ENCODE measurements at regions not wholly inside any gene's neighbourhood (a gene's known extent, or its start where the extent isn't known, plus 50 kb on each side); places are given as distances from the start of the nearest gene placed in this dataset.
A peak's percentile ranks its signal among the peaks of the same experiment; 100 is the strongest.

DNA sequence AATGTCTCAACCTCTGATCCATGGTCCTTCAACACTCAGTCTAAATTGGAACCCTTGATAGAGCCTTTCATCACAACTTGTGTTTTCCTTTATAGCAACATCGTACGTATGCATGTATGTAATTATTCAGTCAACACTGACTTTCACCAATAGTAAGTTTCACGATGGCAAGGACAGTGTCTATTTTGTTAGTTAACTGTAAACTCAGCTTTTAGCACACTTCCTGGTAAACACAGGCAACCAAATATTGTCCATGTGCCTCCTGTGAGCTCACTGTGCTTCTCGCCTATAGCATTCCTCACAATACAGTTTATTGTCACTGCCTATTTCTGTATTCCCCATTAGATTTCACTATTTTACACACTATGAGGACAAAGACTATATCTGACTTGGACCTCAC is 323.1 kb downstream of the DEPDC1B start:
- Histone ChIP-seq H3K27me3 (no peaks in the 10 kb centered on the region), H3K4me2 (no peak overlapping the region), H3K4me1 (ENCODE audit: insufficient read depth) (no peaks in the 10 kb centered on the region), H3K79me2 (no peaks in the 10 kb centered on the region), H3K9me2 (replicated peaks; ENCODE audit: insufficient read depth) (no peaks in the 10 kb centered on the region), H3K9me3 (ENCODE audit: low read depth) (no peaks in the 10 kb centered on the region), H2AFZ (no peak overlapping the region), H3K27ac (no peak overlapping the region), H3K36me3 (replicated peaks; ENCODE audit: insufficient read depth, low read depth) (no peaks in the 10 kb centered on the region), H4K20me1 (ENCODE audit: insufficient read depth, poor library complexity, severe bottlenecking) (no peaks in the 10 kb centered on the region), H3K4me3 (no peak overlapping the region)
- no peak for TF ChIP-seq EZH2 (IDR thresholded peaks at IDR 0.05; ENCODE audit: borderline replicate concordance)
- WGBS (ENCODE audit: low lambda C conversion rate, missing lambda C conversion rate): 90% methylated on average over 4 of the region's 4 CpGs
- no peak for DNase-seq (ENCODE audit: low spot score)

DNA sequence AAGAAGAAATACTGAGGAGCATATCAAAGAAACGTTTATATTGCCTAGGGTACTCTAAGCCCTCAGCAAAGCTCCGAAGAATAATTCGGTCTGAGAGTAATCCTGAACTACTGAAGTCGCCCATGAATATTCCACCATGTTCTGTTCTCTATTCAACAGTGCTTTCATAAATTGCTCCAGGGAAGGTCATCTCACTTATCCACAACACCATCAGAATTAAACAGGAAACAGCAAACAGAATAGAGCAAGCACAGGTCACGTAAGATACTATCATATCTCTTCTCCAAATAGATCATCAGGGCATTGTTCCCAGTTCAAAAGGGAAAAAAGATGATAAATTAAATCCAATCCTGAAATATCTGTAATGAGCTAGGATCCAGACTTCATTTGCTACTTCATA is 325.6 kb downstream of the DEPDC1B start:
- Histone ChIP-seq H3K4me2 (no peak overlapping the region), H3K27me3 (no peaks in the 10 kb centered on the region), H3K9me3 (ENCODE audit: low read depth) (no peaks in the 10 kb centered on the region), H3K27ac (no peak overlapping the region), H3K4me1 (ENCODE audit: insufficient read depth) (no peaks in the 10 kb centered on the region), H3K9me2 (replicated peaks; ENCODE audit: insufficient read depth) (no peaks in the 10 kb centered on the region), H4K20me1 (ENCODE audit: insufficient read depth, poor library complexity, severe bottlenecking) (no peaks in the 10 kb centered on the region), H3K36me3 (replicated peaks; ENCODE audit: insufficient read depth, low read depth) (no peaks in the 10 kb centered on the region), H2AFZ (no peak overlapping the region), H3K79me2 (no peaks in the 10 kb centered on the region), H3K4me3 (no peak overlapping the region)
- WGBS (ENCODE audit: low lambda C conversion rate, missing lambda C conversion rate): 81% methylated on average over 5 of the region's 5 CpGs
- DNase-seq (ENCODE audit: low spot score): no peak
- no peak for TF ChIP-seq EZH2phosphoT487 (IDR thresholded peaks at IDR 0.05; ENCODE audit: low read depth, severe bottlenecking, unreplicated experiment)
- TF ChIP-seq, protein P1, sequence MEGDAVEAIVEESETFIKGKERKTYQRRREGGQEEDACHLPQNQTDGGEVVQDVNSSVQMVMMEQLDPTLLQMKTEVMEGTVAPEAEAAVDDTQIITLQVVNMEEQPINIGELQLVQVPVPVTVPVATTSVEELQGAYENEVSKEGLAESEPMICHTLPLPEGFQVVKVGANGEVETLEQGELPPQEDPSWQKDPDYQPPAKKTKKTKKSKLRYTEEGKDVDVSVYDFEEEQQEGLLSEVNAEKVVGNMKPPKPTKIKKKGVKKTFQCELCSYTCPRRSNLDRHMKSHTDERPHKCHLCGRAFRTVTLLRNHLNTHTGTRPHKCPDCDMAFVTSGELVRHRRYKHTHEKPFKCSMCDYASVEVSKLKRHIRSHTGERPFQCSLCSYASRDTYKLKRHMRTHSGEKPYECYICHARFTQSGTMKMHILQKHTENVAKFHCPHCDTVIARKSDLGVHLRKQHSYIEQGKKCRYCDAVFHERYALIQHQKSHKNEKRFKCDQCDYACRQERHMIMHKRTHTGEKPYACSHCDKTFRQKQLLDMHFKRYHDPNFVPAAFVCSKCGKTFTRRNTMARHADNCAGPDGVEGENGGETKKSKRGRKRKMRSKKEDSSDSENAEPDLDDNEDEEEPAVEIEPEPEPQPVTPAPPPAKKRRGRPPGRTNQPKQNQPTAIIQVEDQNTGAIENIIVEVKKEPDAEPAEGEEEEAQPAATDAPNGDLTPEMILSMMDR (IDR thresholded peaks at IDR 0.05; ENCODE audit: poor library complexity): no peak
- TF ChIP-seq EZH2 (IDR thresholded peaks at IDR 0.05; ENCODE audit: borderline replicate concordance): no peak

DNA sequence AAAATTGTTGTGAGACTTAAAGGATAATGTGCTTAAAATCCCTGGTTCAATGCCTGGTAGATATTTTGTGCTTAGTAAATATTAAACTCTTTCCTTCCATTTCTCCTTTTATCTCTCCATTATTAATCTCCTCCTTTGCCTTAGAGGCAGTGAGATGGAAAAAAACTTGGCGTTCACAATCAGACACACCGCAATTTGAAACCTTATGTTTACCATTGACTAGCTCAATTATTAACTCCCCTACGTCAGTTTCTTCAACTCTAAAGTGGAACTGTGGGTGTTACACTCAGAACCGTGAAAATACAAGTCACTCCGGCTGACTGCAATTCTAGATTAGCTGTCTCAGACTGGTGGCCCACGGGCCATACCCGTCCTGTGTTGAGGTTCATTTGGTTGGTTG is 327.2 kb downstream of the DEPDC1B start:
- H3K27ac ChIP-seq: no peak overlapping the region
- H3K4me2 ChIP-seq: peak overlapping the region; percentile 47
- no peaks in the 10 kb centered on the region for H3K9me3 ChIP-seq (ENCODE audit: low read depth)
- H2AFZ ChIP-seq: no peak overlapping the region
- no peaks in the 10 kb centered on the region for H3K27me3 ChIP-seq
- 56% methylated on average over 7 of the region's 7 CpGs for WGBS (ENCODE audit: low lambda C conversion rate, missing lambda C conversion rate)
- TF ChIP-seq, protein P1 (IDR thresholded peaks at IDR 0.05; ENCODE audit: poor library complexity): no peak
- TF ChIP-seq EZH2phosphoT487 (IDR thresholded peaks at IDR 0.05; ENCODE audit: low read depth, severe bottlenecking, unreplicated experiment) (no peak), EZH2 (IDR thresholded peaks at IDR 0.05; ENCODE audit: borderline replicate concordance) (no peak)
- no peak overlapping the region for H3K4me3 ChIP-seq
- no peaks in the 10 kb centered on the region for H3K36me3 ChIP-seq (replicated peaks; ENCODE audit: insufficient read depth, low read depth)
- peak; percentile 19 for DNase-seq (ENCODE audit: low spot score)
- H4K20me1 ChIP-seq (ENCODE audit: insufficient read depth, poor library complexity, severe bottlenecking): no peaks in the 10 kb centered on the region
- H3K4me1 ChIP-seq (ENCODE audit: insufficient read depth): no peaks in the 10 kb centered on the region
- H3K79me2 ChIP-seq: no peaks in the 10 kb centered on the region
- no peaks in the 10 kb centered on the region for H3K9me2 ChIP-seq (replicated peaks; ENCODE audit: insufficient read depth)

DNA sequence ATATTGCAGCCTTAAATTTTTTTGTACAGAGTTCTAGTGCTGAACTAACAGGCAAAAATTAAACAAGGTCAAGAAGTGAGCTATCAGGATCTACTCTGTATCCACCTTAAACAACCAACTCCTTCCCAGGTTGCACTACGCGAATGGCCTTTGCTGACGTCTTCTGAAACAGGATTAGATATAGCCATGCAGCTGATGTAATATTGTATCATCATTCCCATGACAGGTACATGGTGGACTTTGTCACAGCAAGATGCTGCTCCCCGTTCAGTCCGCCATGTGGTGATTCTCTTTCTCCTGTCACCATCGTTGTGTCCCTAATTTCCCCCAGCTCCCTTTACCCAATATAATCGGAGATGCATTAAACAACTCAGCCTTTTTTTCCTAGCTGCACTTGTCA is 328.9 kb downstream of the DEPDC1B start:
- no peaks in the 10 kb centered on the region for H3K36me3 ChIP-seq (replicated peaks; ENCODE audit: insufficient read depth, low read depth)
- H4K20me1 ChIP-seq (ENCODE audit: insufficient read depth, poor library complexity, severe bottlenecking): no peaks in the 10 kb centered on the region
- H3K9me2 ChIP-seq (replicated peaks; ENCODE audit: insufficient read depth): no peaks in the 10 kb centered on the region
- H3K4me2 ChIP-seq: no peak overlapping the region
- H3K27ac ChIP-seq: no peak overlapping the region
- no peaks in the 10 kb centered on the region for H3K79me2 ChIP-seq
- no peak for DNase-seq (ENCODE audit: low spot score)
- H3K27me3 ChIP-seq: no peaks in the 10 kb centered on the region
- H2AFZ ChIP-seq: no peak overlapping the region
- no peak for TF ChIP-seq EZH2 (IDR thresholded peaks at IDR 0.05; ENCODE audit: borderline replicate concordance)
- no peak for TF ChIP-seq EZH2phosphoT487 (IDR thresholded peaks at IDR 0.05; ENCODE audit: low read depth, severe bottlenecking, unreplicated experiment)
- TF ChIP-seq, protein P1 (IDR thresholded peaks at IDR 0.05; ENCODE audit: poor library complexity): no peak
- H3K4me1 ChIP-seq (ENCODE audit: insufficient read depth): no peaks in the 10 kb centered on the region
- 91% methylated on average over 7 of the region's 7 CpGs for WGBS (ENCODE audit: low lambda C conversion rate, missing lambda C conversion rate)
- H3K9me3 ChIP-seq (ENCODE audit: low read depth): no peaks in the 10 kb centered on the region
- H3K4me3 ChIP-seq: no peak overlapping the region
